Hematopoietic multipotent progenitor cell (in vitro differentiated cells): ENCODE measurements at regions not wholly inside any gene's neighbourhood (a gene's known extent, or its start where the extent isn't known, plus 50 kb on each side); places are given as distances from the start of the nearest gene placed in this dataset.

Experiments
- DNase-seq, 3 donors: peaks; one replicate each; pipeline ENCODE4 v3.0.0-alpha.2; 2011 to 2015; ENCODE audit warnings: low read depth in 2 of 3, low spot score in 2 of 3

GRCh38 chr7:145313551-145313950 lies 477.7 kb upstream of the TPK1 start:
- DNase-seq = no peak

- no peak for DNase-seq
Measured at GRCh38 chr7:145293754-145294153, 457.9 kb upstream of the TPK1 start.

- DNase-seq = no peak
Measured at GRCh38 chr7:145293228-145293701, 457.4 kb upstream of the TPK1 start.

GRCh38 chr7:145289384-145289783 lies 453.5 kb upstream of the TPK1 start:
- no peak for DNase-seq

- DNase-seq = no peak
Measured at GRCh38 chr7:145276118-145276517, 440.3 kb upstream of the TPK1 start.

GRCh38 chr7:145269418-145270161 lies 433.7 kb upstream of the TPK1 start:
- no peak for DNase-seq

- no peak for DNase-seq
Measured at GRCh38 chr7:145265180-145265579, 429.3 kb upstream of the TPK1 start.

GRCh38 chr7:145263886-145264285 lies 428.0 kb upstream of the TPK1 start:
- no peak for DNase-seq

- no peak for DNase-seq
Measured at GRCh38 chr7:145252031-145252430, 416.2 kb upstream of the TPK1 start.

- no peak for DNase-seq
Measured at GRCh38 chr7:145224775-145225174, 388.9 kb upstream of the TPK1 start.

GRCh38 chr7:145219461-145219860 lies 383.6 kb upstream of the TPK1 start:
- no peak for DNase-seq

- no peak for DNase-seq
Measured at GRCh38 chr7:145216866-145217265, 381.0 kb upstream of the TPK1 start.

GRCh38 chr7:145212050-145212449 lies 376.2 kb upstream of the TPK1 start:
- DNase-seq = no peak

GRCh38 chr7:145211211-145211610 lies 375.4 kb upstream of the TPK1 start:
- DNase-seq = no peak

GRCh38 chr7:145193951-145194350 lies 358.1 kb upstream of the TPK1 start:
- no peak for DNase-seq

- DNase-seq = no peak
Measured at GRCh38 chr7:145184956-145185355, 349.1 kb upstream of the TPK1 start.

GRCh38 chr7:145183069-145183468 lies 347.2 kb upstream of the TPK1 start:
- no peak for DNase-seq

GRCh38 chr7:145175366-145175765 lies 339.5 kb upstream of the TPK1 start:
- DNase-seq = no peak

GRCh38 chr7:145169908-145170307 lies 334.1 kb upstream of the TPK1 start:
- DNase-seq = no peak

GRCh38 chr7:145168879-145169278 lies 333.0 kb upstream of the TPK1 start:
- no peak for DNase-seq

- no peak for DNase-seq
Measured at GRCh38 chr7:145168427-145168826, 332.6 kb upstream of the TPK1 start.

GRCh38 chr7:145156834-145157233 lies 321.0 kb upstream of the TPK1 start:
- no peak for DNase-seq

GRCh38 chr7:145152589-145152988 lies 316.7 kb upstream of the TPK1 start:
- no peak for DNase-seq
